Gastroesophageal sphincter (tissue), 4 donors: ENCODE measurements at regions not wholly inside any gene's neighbourhood (a gene's known extent, or its start where the extent isn't known, plus 50 kb on each side); places are given as distances from the start of the nearest gene placed in this dataset.

Source experiments
- ATAC-seq: fragments of 150-250 bp; one replicate; pipeline ENCODE4 v1.9.1; 2016; ENCODE audit warnings: mild to moderate bottlenecking, moderate library complexity
- H3K27ac ChIP-seq, 4 donors: fragments of 200-600 bp; sonication (generic) in 3 of 4; 1 replicate in 3 of 4; 2 replicates in 1 of 4; pipeline ENCODE4 v1.5.1; 2016 to 2019
- H3K27me3 ChIP-seq: fragments of 200-600 bp; sonication (generic); one replicate; pipeline ENCODE4 v1.5.1; 2019
- H3K36me3 ChIP-seq, 2 donors: fragments of 200-600 bp; sonication (generic); one replicate each; pipeline ENCODE4 v1.5.1; 2019; ENCODE audit warnings: control low read depth in 1 of 2
- H3K4me1 ChIP-seq, 3 donors: fragments of 200-600 bp; sonication (generic); 1 replicate in 2 of 3; 2 replicates in 1 of 3; pipeline ENCODE4 v1.5.1; 2016 to 2019; ENCODE audit warnings: control low read depth in 2 of 3
- H3K4me3 ChIP-seq, 2 donors: fragments of 200-600 bp; sonication (generic); one replicate each; pipeline ENCODE4 v1.5.1; 2019; ENCODE audit warnings: mild to moderate bottlenecking in 1 of 2, moderate library complexity in 1 of 2
- H3K9me3 ChIP-seq, 3 donors: fragments of 200-600 bp; sonication (generic); one replicate each; pipeline ENCODE4 v1.5.1; 2017 to 2019; ENCODE audit warnings: control low read depth in 2 of 3
- EP300 ChIP-seq: sonication (generic); formaldehyde crosslinking; IDR thresholded peaks from one replicate; pipeline ENCODE4 v1.6.1; 2017; ENCODE audit warnings: antibody characterized with exemption, mild to moderate bottlenecking
- POLR2A ChIP-seq, 2 donors: fragments of 450-650 bp; IDR thresholded peaks; one replicate each; pipeline ENCODE4 v1.6.1; 2017; ENCODE audit warnings: antibody characterized with exemption in 2 of 2, mild to moderate bottlenecking in 2 of 2, moderate library complexity in 1 of 2
- POLR2AphosphoS5 ChIP-seq: sonication (generic); formaldehyde crosslinking; IDR thresholded peaks from one replicate; pipeline ENCODE4 v1.6.1; 2017; ENCODE audit warnings: antibody characterized with exemption
- whole genome bisulfite sequencing, 2 donors: methylation state at CpG; one replicate each; pipeline ENCODE4 v1.1.5; 2018; ENCODE audit warnings: low coverage in 1 of 2; 5-methylcytosine and 5-hydroxymethylcytosine counted together
- TF ChIP-seq, protein P1 (sequence below), 4 experiments: fragments of 200-600 bp in 2 of 4; fragments of 450-650 bp in 2 of 4; sonication (generic) in 1 of 4; IDR thresholded peaks; one replicate each; pipeline ENCODE4 v1.5.1; 2017 to 2019; ENCODE audit warnings: antibody characterized with exemption in 4 of 4, mild to moderate bottlenecking in 2 of 4, moderate library complexity in 2 of 4

- Histone ChIP-seq H3K36me3 (no peaks in the 10 kb centered on the region), H3K4me3 (no peak overlapping the region), H3K27ac (no peak overlapping the region), H3K4me1 (no peaks in the 10 kb centered on the region), H3K27me3 (no peaks in the 10 kb centered on the region), H3K9me3 (peaks cover 0 to 6% (median 0%) of the 10 kb centered on the region in 3 donors)
- TF ChIP-seq POLR2A (IDR thresholded peaks at IDR 0.05) (no peak), EP300 (no peak), POLR2AphosphoS5 (no peak)
- TF ChIP-seq, protein P1, sequence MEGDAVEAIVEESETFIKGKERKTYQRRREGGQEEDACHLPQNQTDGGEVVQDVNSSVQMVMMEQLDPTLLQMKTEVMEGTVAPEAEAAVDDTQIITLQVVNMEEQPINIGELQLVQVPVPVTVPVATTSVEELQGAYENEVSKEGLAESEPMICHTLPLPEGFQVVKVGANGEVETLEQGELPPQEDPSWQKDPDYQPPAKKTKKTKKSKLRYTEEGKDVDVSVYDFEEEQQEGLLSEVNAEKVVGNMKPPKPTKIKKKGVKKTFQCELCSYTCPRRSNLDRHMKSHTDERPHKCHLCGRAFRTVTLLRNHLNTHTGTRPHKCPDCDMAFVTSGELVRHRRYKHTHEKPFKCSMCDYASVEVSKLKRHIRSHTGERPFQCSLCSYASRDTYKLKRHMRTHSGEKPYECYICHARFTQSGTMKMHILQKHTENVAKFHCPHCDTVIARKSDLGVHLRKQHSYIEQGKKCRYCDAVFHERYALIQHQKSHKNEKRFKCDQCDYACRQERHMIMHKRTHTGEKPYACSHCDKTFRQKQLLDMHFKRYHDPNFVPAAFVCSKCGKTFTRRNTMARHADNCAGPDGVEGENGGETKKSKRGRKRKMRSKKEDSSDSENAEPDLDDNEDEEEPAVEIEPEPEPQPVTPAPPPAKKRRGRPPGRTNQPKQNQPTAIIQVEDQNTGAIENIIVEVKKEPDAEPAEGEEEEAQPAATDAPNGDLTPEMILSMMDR (IDR thresholded peaks at IDR 0.05): no peak
- ATAC-seq: no peak
These were observed 98.9 kb upstream of the BMP2 start for GRCh38 chr20:6668546-6668945.

DNA sequence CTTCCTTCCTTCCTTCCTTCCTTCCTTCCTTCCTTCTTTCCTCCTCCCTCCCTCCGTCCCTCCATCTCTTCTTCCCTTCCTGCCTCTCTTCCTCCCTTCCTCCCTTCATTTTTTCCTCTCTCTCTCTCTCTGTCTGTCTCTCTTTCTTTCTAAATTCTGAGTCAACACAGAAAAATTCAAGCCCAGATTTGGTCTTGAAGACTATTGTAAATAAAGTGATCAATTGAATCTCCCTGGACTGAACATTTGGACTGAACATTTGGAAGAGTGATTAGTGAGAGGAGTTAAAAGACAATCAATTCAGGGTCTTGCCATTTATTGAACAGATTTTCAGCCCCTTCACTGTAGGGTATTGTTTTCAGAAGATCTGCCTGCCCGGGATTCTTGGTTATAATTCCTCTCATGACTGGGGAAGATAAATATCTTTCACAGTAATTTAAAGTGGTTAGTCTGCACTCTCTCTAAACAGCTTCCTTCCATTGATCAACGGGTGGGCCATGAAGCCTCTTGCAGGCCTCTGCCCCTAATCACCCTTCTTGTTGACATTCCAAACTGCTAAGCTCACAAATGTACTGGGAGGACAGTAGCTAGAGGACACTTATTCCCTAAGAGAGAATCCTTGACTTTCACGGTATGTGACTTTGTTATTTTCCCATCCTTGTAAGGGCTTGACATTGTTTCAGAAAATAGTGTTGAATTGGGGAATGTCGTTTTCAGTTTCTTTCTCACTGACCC lies 101.7 kb upstream of the BMP2 start:
- no peak for ATAC-seq
- Histone ChIP-seq H3K9me3 (peaks cover 0 to 13% (median 0%) of the 10 kb centered on the region in 3 donors), H3K4me1 (no peaks in the 10 kb centered on the region), H3K36me3 (no peaks in the 10 kb centered on the region), H3K4me3 (no peak overlapping the region), H3K27me3 (no peaks in the 10 kb centered on the region), H3K27ac (no peak overlapping the region)
- 42 to 53% methylated on average over 4 to 5 of the region's 5 CpGs for WGBS, 2 donors
- no peak for TF ChIP-seq POLR2A (IDR thresholded peaks at IDR 0.05)
- TF ChIP-seq, protein P1 (IDR thresholded peaks at IDR 0.05): no peak
- no peak for TF ChIP-seq EP300
- no peak for TF ChIP-seq POLR2AphosphoS5

DNA sequence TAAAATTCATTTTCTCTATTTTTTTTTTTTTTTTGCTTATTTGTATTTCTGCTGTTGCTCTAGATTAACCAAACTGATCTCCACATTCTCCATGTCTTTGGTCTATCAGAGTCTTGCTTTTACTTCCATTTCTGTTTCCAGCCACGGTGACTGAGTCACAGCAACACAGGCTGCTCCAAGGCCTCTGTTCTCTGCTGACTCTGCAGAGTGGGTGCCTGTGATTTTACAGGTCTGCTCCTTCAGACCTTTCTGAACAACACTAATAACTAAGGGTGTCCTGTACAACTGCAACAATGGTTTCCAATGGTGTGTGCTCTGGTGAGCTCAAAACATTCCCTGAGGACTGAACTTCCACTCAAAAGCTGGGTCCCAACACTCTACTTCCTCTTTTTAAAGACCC lies 102.3 kb upstream of the BMP2 start:
- H3K4me3 ChIP-seq: no peak overlapping the region
- no peaks in the 10 kb centered on the region for H3K4me1 ChIP-seq
- WGBS, 2 donors: 71 to 86% methylated on average over 1 of the region's 1 CpG
- peaks cover 0 to 13% (median 0%) of the 10 kb centered on the region in 3 donors for H3K9me3 ChIP-seq
- H3K36me3 ChIP-seq: no peaks in the 10 kb centered on the region
- TF ChIP-seq EP300 (no peak), POLR2A (IDR thresholded peaks at IDR 0.05) (no peak), POLR2AphosphoS5 (no peak)
- TF ChIP-seq, protein P1 (IDR thresholded peaks at IDR 0.05): no peak
- ATAC-seq: no peak
- H3K27me3 ChIP-seq: no peaks in the 10 kb centered on the region
- H3K27ac ChIP-seq: no peak overlapping the region

GRCh38 chr20:6664574-6664973 lies 102.9 kb upstream of the BMP2 start:
- no peaks in the 10 kb centered on the region for H3K4me1 ChIP-seq
- no peaks in the 10 kb centered on the region for H3K27me3 ChIP-seq
- TF ChIP-seq, protein P1 (IDR thresholded peaks at IDR 0.05): no peak
- no peak for TF ChIP-seq EP300
- TF ChIP-seq POLR2AphosphoS5: no peak
- no peak for TF ChIP-seq POLR2A (IDR thresholded peaks at IDR 0.05)
- 86 to 100% methylated on average over 1 of the region's 1 CpG for WGBS, 2 donors
- no peak overlapping the region for H3K4me3 ChIP-seq
- H3K36me3 ChIP-seq: no peaks in the 10 kb centered on the region
- peaks cover 0 to 13% (median 0%) of the 10 kb centered on the region in 3 donors for H3K9me3 ChIP-seq
- no peak overlapping the region for H3K27ac ChIP-seq
- no peak for ATAC-seq

DNA sequence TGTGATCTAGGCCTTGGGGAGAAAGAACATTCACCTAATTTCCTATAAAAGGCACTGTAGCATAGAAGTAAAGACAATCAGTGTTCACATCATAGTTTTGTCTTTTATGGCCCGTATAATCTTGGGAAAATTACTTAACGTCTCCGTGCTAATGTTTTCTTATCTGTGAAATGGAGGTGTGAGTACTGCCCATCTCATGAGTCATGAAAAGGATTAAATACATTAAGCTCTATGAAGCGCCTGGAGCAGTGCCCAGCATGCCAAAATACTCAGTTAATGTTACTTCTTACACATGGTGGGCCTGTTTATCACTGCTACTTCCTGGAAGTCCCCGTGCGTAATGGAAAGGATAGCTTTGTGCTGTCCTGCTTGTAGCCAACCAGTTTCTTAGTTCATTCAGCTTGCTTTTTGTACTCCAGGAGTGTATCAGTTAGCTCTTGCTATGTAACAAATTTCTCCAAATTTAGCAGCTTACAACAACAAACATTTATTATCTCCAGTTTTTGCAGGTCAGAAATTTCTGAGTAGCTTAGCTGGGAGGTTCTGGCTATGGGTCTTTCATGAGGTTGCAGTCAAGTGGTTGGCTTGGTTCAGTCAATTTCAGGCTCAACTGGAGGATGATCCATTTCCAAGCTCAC lies 103.6 kb upstream of the BMP2 start:
- Histone ChIP-seq H3K4me3 (no peak overlapping the region), H3K4me1 (no peaks in the 10 kb centered on the region), H3K9me3 (peaks cover 0 to 13% (median 0%) of the 10 kb centered on the region in 3 donors), H3K27me3 (no peaks in the 10 kb centered on the region), H3K27ac (no peak overlapping the region), H3K36me3 (no peaks in the 10 kb centered on the region)
- no peak for ATAC-seq
- WGBS, 2 donors: 67 to 85% methylated on average over 6 of the region's 6 CpGs
- TF ChIP-seq EP300 (no peak), POLR2A (IDR thresholded peaks at IDR 0.05) (no peak), POLR2AphosphoS5 (no peak)
- TF ChIP-seq, protein P1 (IDR thresholded peaks at IDR 0.05): no peak
